SK-N-SH (cell line): ENCODE measurements at regions not wholly inside any gene's neighbourhood (a gene's known extent, or its start where the extent isn't known, plus 50 kb on each side); places are given as distances from the start of the nearest gene placed in this dataset.

Source experiments
- CTCF ChIA-PET: fragments of 300-600, 350-600 bp; formaldehyde crosslinking; extraction: SDS; loops from one replicate; lab custom pipeline; 2021; lab: Yijun Ruan, JAX
- POLR2A ChIA-PET: fragments of 350-600 bp; sonication (Branson Sonifier 250); formaldehyde crosslinking; extraction: SDS; loops from one replicate; lab custom pipeline; 2020; ENCODE audit warnings: antibody characterized with exemption, inconsistent platforms; lab: Yijun Ruan, JAX
- DNase-seq: peaks from one replicate; pipeline ENCODE4 v3.0.0; 2012
- H2AFZ ChIP-seq: fragments of 200-600 bp; sonication (generic); 2 replicates; pipeline ENCODE4 v1.8.1; 2016; ENCODE audit warnings: antibody characterized with exemption, mild to moderate bottlenecking, low read depth
- H3F3A ChIP-seq: fragments of 200-600 bp; sonication (generic); replicated peaks from 2 replicates; pipeline ENCODE3; 2016; ENCODE audit warnings: antibody characterized with exemption, mild to moderate bottlenecking; ENCODE audit not compliant: insufficient read depth
- H3K27ac ChIP-seq, 2 experiments: fragments of 200-500 bp in 1 of 2; fragments of 200-600 bp in 1 of 2; sonication (Bioruptor generic) in 1 of 2; sonication (generic), shearing (Covaris generic) in 1 of 2; 2 replicates each; pipeline versions ENCODE4 v1.5.1 to v1.6.1; 2014 to 2016; ENCODE audit warnings: low read depth in 2 of 2, inconsistent platforms in 1 of 2, low read length in 1 of 2, mild to moderate bottlenecking in 1 of 2, mixed read lengths in 1 of 2
- H3K27me3 ChIP-seq: fragments of 200-600 bp; sonication (generic), shearing (Covaris generic); 2 replicates; pipeline ENCODE4 v1.6.1; 2016; ENCODE audit warnings: mixed run types; ENCODE audit not compliant: insufficient read depth
- H3K36me3 ChIP-seq, 2 experiments: fragments of 200-500 bp in 1 of 2; fragments of 200-600 bp in 1 of 2; sonication (Bioruptor generic) in 1 of 2; sonication (generic) in 1 of 2; replicated peaks in 1 of 2; 2 replicates each; pipeline versions ENCODE3 to v1.5.1; 2014 to 2016; ENCODE audit warnings: low read length in 1 of 2, mild to moderate bottlenecking in 1 of 2; ENCODE audit not compliant: insufficient read depth in 2 of 2, control insufficient read depth in 1 of 2
- H3K4me1 ChIP-seq, 2 experiments: fragments of 200-500 bp in 1 of 2; fragments of 200-600 bp in 1 of 2; sonication (Bioruptor generic) in 1 of 2; sonication (generic), shearing (Covaris generic) in 1 of 2; 2 replicates each; pipeline versions ENCODE4 v1.5.1 to v1.6.1; 2014 to 2016; ENCODE audit warnings: low read depth in 1 of 2, low read length in 1 of 2, mixed run types in 1 of 2; ENCODE audit not compliant: insufficient read depth in 2 of 2, control insufficient read depth in 1 of 2
- H3K4me2 ChIP-seq: fragments of 200-600 bp; sonication (generic), shearing (Covaris generic); 2 replicates; pipeline ENCODE4 v1.6.1; 2017; ENCODE audit warnings: mixed run types
- H3K4me3 ChIP-seq, 2 experiments: fragments of 200-500 bp in 1 of 2; fragments of 200-600 bp in 1 of 2; sonication (Bioruptor generic) in 1 of 2; sonication (generic), shearing (Covaris generic) in 1 of 2; 2 replicates each; pipeline versions ENCODE4 v1.5.1 to v1.8.1; 2014 to 2016; ENCODE audit warnings: low read depth in 2 of 2, inconsistent platforms in 1 of 2, low read length in 1 of 2, mild to moderate bottlenecking in 1 of 2, mixed read lengths in 1 of 2, moderate library complexity in 1 of 2
- H3K79me2 ChIP-seq: fragments of 200-600 bp; sonication (generic); 2 replicates; pipeline ENCODE4 v1.8.1; 2017; ENCODE audit warnings: mild to moderate bottlenecking; ENCODE audit not compliant: insufficient read depth
- H3K9ac ChIP-seq: fragments of 200-600 bp; sonication (generic); 2 replicates; pipeline ENCODE4 v1.6.1; 2017; ENCODE audit warnings: mixed run types
- H3K9me2 ChIP-seq: fragments of 200-600 bp; sonication (generic); 2 replicates; pipeline ENCODE4 v1.6.1; 2017; ENCODE audit warnings: mixed run types
- H3K9me3 ChIP-seq: fragments of 200-600 bp; sonication (generic); 2 replicates; pipeline ENCODE4 v1.6.1; 2017; ENCODE audit warnings: mixed run types, mild to moderate bottlenecking, moderate library complexity
- H4K20me1 ChIP-seq: fragments of 200-600 bp; sonication (generic); 2 replicates; pipeline ENCODE4 v1.6.1; 2017; ENCODE audit warnings: mild to moderate bottlenecking, mixed run types; ENCODE audit not compliant: insufficient read depth
- EP300 ChIP-seq, 2 experiments: IDR thresholded peaks; 2 replicates each; pipeline versions ENCODE4 v1.4.0 to v1.6.1; 2012; ENCODE audit warnings: borderline replicate concordance in 1 of 2, low read depth in 1 of 2, low read length in 1 of 2
- EZH2phosphoT487 ChIP-seq: fragments of 200-600 bp; sonication (generic); IDR thresholded peaks from 2 replicates; pipeline ENCODE4 v1.6.1; 2017; ENCODE audit warnings: low read depth, mixed run types, mild to moderate bottlenecking, antibody characterized with exemption, moderate library complexity, borderline replicate concordance
- FOSL2 ChIP-seq: IDR thresholded peaks from 2 replicates; pipeline ENCODE4 v1.4.0; 2012; ENCODE audit warnings: low read depth, mild to moderate bottlenecking, moderate library complexity, borderline replicate concordance
- FOXM1 ChIP-seq: IDR thresholded peaks from 2 replicates; pipeline ENCODE4 v1.4.0; 2012; ENCODE audit warnings: low read depth, mild to moderate bottlenecking
- GABPA ChIP-seq: IDR thresholded peaks from 2 replicates; pipeline ENCODE4 v1.4.0; 2012; ENCODE audit warnings: low read depth, mild to moderate bottlenecking
- GATA2 ChIP-seq: sonication (generic); formaldehyde crosslinking; IDR thresholded peaks from 2 replicates; pipeline ENCODE4 v1.5.0; 2020; ENCODE audit warnings: mild to moderate bottlenecking, missing genetic modification reagents
- MEF2A ChIP-seq: IDR thresholded peaks from 2 replicates; pipeline ENCODE4 v1.4.0; 2012; ENCODE audit warnings: low read depth, borderline replicate concordance
- NRF1 ChIP-seq: IDR thresholded peaks from 2 replicates; pipeline ENCODE4 v1.6.1; 2012; ENCODE audit warnings: low read depth, mild to moderate bottlenecking, low read length
- RAD21 ChIP-seq: IDR thresholded peaks from 2 replicates; pipeline ENCODE4 v1.6.1; 2012; ENCODE audit warnings: mild to moderate bottlenecking, low read length
- RFX5 ChIP-seq: IDR thresholded peaks from 2 replicates; pipeline ENCODE4 v1.6.1; 2012; ENCODE audit warnings: mild to moderate bottlenecking, improper control_type of control experiment, low read length
- RXRA ChIP-seq: IDR thresholded peaks from 2 replicates; pipeline ENCODE4 v1.4.0; 2012; ENCODE audit warnings: low read depth, mild to moderate bottlenecking, borderline replicate concordance
- SIN3A ChIP-seq: IDR thresholded peaks from 2 replicates; pipeline ENCODE4 v1.6.1; 2012; ENCODE audit warnings: low read depth, mild to moderate bottlenecking, low read length, moderate library complexity, borderline replicate concordance
- SMC3 ChIP-seq: IDR thresholded peaks from 2 replicates; pipeline ENCODE4 v1.6.1; 2012; ENCODE audit warnings: low read depth, low read length, improper control_type of control experiment
- TAF1 ChIP-seq: IDR thresholded peaks from 2 replicates; pipeline ENCODE4 v1.6.1; 2012; ENCODE audit warnings: low read depth, mild to moderate bottlenecking, low read length, moderate library complexity, borderline replicate concordance
- TCF12 ChIP-seq: IDR thresholded peaks from 2 replicates; pipeline ENCODE4 v1.4.0; 2012
- YY1 ChIP-seq: IDR thresholded peaks from 2 replicates; pipeline ENCODE4 v1.4.0; 2012; ENCODE audit warnings: low read depth, mild to moderate bottlenecking
- WGBS: methylation state at CpG from one replicate; pipeline ENCODE4 v1.1.6; 2017; ENCODE audit warnings: low lambda C conversion rate; 5-methylcytosine and 5-hydroxymethylcytosine counted together
- TF ChIP-seq, protein P1 (sequence below): IDR thresholded peaks from 2 replicates; pipeline ENCODE4 v1.4.0; 2012; ENCODE audit warnings: low read depth, borderline replicate concordance
- TF ChIP-seq, protein P2 (sequence below): fragments of 150-350 bp; IDR thresholded peaks from 2 replicates; pipeline ENCODE4 v1.6.1; 2017; ENCODE audit warnings: antibody characterized with exemption, low read length, low read depth, borderline replicate concordance
- TF ChIP-seq, protein P3 (sequence below): IDR thresholded peaks from 2 replicates; pipeline ENCODE4; 2012

DNA sequence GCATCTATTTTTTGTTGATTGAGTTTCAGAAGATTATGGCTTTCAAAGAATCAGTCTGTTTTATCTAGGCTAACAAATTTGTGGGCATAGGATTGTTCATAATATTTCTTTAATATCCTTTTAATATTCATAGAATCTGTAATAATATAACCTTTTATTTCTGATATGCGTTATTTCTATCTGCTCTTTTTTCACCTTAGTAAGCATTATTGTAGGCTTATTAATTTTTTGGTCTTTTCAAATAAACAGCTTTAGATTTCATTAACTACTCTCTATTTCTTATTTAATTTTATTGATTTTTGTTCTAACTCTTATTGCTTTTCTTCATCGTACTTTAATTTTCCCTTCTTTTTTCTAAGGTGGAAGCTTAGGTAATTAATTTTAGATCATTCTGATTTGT is 1614.4 kb upstream of the DDX18 start:
- DNase-seq = no peak
- no peak overlapping the region for H3K4me2 ChIP-seq
- no peaks in the 10 kb centered on the region for H3K79me2 ChIP-seq
- no peaks in the 10 kb centered on the region for H3F3A ChIP-seq
- no peak overlapping the region for H3K9ac ChIP-seq
- ChIA-PET CTCF (interaction anchor here (1.4 kb wide), 1 partner anchor 15 kb away, joined by 3 read pairs; no protein-coding TSS in a partner anchor), POLR2A (no interaction called here)
- no peaks in the 10 kb centered on the region for H3K4me1 ChIP-seq
- H3K9me3 ChIP-seq = no peaks in the 10 kb centered on the region
- WGBS = 11% methylated on average over 2 of the region's 2 CpGs
- H3K36me3 ChIP-seq = no peaks in the 10 kb centered on the region
- no peak overlapping the region for H3K27ac ChIP-seq
- H3K4me3 ChIP-seq = no peak overlapping the region
- H3K27me3 ChIP-seq = no peaks in the 10 kb centered on the region
- H2AFZ ChIP-seq = no peak overlapping the region
- H4K20me1 ChIP-seq = no peaks in the 10 kb centered on the region
- TF ChIP-seq TAF1 (no peak), GATA2 (CRISPR knock-in tag) (no peak), TCF12 (no peak), RAD21 (no peak)
- TF ChIP-seq, all 33 proteins: peak for 0
- no peaks in the 10 kb centered on the region for H3K9me2 ChIP-seq

DNA sequence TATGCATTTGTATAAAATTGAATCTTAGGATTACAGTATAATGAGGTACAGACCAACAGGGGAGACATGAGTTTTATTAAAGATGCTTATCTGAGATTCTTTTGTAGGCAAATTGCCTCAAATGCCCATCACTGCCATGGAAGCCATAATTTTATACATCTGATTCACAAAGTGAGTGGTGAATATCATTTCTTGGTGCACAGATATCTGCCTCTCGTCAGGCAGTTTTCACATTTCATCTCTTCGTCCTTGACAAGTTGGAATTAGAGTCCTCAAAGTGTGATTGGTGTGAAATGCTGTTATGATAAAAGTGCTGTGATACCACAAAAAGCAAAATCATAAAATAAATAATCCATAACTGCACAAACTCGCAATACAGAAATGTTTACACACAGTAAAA is 1602.8 kb upstream of the DDX18 start:
- no peaks in the 10 kb centered on the region for H4K20me1 ChIP-seq
- H3K4me3 ChIP-seq = no peak overlapping the region
- POLR2A ChIA-PET = no interaction called here

More for the DNA sequence above, 1602.8 kb upstream of the DDX18 start:
- no peak overlapping the region for H3K9ac ChIP-seq
- H3K36me3 ChIP-seq = no peaks in the 10 kb centered on the region
- no peaks in the 10 kb centered on the region for H3K4me1 ChIP-seq
- no peaks in the 10 kb centered on the region for H3K79me2 ChIP-seq
- TF ChIP-seq, protein P1, sequence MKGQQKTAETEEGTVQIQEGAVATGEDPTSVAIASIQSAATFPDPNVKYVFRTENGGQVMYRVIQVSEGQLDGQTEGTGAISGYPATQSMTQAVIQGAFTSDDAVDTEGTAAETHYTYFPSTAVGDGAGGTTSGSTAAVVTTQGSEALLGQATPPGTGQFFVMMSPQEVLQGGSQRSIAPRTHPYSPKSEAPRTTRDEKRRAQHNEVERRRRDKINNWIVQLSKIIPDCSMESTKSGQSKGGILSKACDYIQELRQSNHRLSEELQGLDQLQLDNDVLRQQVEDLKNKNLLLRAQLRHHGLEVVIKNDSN = no peak
- no peak for TF ChIP-seq EZH2phosphoT487
- no peak for TF ChIP-seq SMC3
- no peak for TF ChIP-seq YY1
- no peak for TF ChIP-seq SIN3A
- TF ChIP-seq RXRA = no peak
- TF ChIP-seq, protein P2, sequence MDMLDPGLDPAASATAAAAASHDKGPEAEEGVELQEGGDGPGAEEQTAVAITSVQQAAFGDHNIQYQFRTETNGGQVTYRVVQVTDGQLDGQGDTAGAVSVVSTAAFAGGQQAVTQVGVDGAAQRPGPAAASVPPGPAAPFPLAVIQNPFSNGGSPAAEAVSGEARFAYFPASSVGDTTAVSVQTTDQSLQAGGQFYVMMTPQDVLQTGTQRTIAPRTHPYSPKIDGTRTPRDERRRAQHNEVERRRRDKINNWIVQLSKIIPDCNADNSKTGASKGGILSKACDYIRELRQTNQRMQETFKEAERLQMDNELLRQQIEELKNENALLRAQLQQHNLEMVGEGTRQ = no peak
- TF ChIP-seq EP300 (IDR thresholded peaks at IDR 0.05; ENCODE audit: borderline replicate concordance in 1 of 2, low read depth in 1 of 2, low read length in 1 of 2) = no peak
- TF ChIP-seq FOSL2 = no peak
- TF ChIP-seq MEF2A = no peak
- no peak for TF ChIP-seq FOXM1
- TF ChIP-seq GABPA = no peak
- TF ChIP-seq, protein P3, sequence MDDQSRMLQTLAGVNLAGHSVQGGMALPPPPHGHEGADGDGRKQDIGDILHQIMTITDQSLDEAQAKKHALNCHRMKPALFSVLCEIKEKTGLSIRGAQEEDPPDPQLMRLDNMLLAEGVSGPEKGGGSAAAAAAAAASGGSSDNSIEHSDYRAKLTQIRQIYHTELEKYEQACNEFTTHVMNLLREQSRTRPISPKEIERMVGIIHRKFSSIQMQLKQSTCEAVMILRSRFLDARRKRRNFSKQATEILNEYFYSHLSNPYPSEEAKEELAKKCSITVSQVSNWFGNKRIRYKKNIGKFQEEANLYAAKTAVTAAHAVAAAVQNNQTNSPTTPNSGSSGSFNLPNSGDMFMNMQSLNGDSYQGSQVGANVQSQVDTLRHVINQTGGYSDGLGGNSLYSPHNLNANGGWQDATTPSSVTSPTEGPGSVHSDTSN = no peak
- no peak for TF ChIP-seq RFX5
- no peak for TF ChIP-seq NRF1
- no peaks in the 10 kb centered on the region for H3K27me3 ChIP-seq
- no peaks in the 10 kb centered on the region for H3K9me2 ChIP-seq
- no peaks in the 10 kb centered on the region for H3K9me3 ChIP-seq
- H2AFZ ChIP-seq = no peak overlapping the region
- H3K27ac ChIP-seq = no peak overlapping the region
- no peak for DNase-seq
- under 1% methylated on average over 3 of the region's 3 CpGs for WGBS
- CTCF ChIA-PET = interaction anchor here (0.6 kb wide), 1 partner anchor 1603 kb away, joined by 3 read pairs; the partner anchor contains the start of gene DDX18
- H3K4me2 ChIP-seq = no peak overlapping the region
- H3F3A ChIP-seq = no peaks in the 10 kb centered on the region
